ENCODE measurements at regions not wholly inside any gene's neighbourhood (a gene's known extent, or its start where the extent isn't known, plus 50 kb on each side); places are given as distances from the start of the nearest gene placed in this dataset.

- DNase-seq (ENCODE audit: low spot score) = no peak
Measured at GRCh38 chr15:95639208-95639607, 691.3 kb upstream of the NR2F2 start.

DNA sequence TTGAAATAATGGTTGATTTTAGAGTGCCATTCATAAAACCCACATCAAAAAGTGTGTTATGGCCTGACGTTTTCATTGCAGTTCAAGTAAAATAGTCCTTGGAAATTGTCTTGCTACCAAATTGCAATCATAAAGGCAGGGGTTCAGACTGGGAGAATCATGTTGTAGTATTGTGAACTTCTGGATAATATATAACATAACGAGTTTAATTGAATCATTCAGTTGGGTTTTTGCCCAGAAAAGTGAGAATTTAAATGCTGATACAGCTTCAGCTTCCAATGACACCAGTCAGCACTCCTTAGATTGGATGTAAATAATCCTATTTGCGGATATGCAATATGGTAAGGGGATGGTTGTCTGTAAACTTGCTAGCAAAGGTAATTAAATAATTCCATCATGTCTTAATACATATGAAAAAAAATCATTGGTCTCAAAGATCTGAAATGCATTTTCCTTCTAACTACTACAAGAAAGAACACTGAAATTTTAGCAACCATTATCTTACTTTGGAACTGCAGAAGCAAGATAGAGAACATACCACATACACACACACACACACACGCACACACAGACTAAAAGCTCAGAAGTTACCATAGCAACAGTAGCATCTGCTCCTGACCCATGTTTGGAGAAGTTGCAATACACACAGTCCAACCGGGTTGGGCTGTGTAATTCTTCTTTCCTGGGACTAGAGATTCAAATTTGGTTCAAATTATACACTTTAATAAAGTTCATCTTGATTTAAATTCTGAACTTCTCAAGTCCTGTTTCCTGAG is 686.2 kb upstream of the NR2F2 start:
- DNase-seq (ENCODE audit: low spot score) = no peak

DNA sequence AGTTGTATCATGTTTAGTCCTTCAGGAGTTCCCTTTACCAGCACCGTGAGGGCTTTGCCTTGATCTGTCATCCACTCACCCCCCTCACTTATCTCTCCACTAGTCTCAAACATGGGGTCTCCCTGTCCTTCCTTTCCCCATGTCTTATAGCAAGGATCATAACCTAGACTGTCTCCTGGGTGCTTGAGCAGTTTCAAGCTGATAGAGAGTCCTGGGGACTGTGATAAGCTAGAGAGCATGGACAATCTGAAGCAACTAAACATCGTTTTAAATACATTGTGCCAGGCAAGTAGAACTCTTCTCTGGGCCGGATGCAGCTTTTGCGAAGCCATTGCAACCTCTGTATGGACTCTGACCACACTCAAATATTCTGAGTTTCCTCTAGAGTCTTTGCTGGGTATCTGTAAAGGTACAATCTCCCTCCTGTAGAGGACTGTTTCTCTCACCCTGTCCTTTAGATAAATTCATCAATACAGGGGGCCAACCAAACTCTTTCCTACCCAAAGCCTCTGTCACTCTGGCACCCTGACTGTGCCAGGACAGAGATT is 684.6 kb upstream of the NR2F2 start:
- DNase-seq (ENCODE audit: low spot score) = no peak

DNA sequence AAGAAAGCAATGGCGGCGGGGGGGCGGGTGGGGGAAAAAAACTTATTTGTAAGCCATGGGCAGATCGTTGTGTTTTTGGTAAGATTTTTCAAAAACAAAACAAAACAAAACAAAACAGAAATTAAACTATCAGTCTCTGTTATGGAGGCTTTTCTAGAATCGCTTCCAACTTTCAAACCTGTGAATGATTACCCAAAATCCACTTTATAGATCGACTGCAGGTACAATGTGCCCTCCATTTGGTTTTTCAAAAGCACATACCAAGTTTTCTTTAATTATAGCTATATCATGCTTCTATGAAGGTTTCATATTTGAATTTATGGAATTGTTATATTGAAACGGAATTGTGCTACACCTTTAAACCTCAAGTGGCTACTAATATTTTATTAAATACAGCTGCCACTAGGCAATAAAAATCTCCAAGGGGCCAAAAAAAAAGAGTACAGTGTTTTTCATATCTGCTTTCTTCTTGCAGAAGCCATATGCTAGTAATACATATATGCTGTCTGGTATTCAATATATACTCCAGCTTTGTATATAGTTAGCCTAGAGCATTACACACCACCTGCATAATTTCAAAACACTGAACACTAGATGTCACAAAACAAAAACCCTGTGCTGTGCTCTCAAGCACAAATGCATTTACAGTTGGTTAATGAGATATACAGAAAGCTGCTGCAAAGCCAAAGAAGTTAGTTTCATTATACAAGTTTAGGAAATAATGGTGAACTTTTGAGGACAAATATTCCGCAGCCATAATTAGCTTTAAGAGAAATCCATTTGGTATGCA is 683.8 kb upstream of the NR2F2 start:
- no peak for DNase-seq (ENCODE audit: low spot score)

DNA sequence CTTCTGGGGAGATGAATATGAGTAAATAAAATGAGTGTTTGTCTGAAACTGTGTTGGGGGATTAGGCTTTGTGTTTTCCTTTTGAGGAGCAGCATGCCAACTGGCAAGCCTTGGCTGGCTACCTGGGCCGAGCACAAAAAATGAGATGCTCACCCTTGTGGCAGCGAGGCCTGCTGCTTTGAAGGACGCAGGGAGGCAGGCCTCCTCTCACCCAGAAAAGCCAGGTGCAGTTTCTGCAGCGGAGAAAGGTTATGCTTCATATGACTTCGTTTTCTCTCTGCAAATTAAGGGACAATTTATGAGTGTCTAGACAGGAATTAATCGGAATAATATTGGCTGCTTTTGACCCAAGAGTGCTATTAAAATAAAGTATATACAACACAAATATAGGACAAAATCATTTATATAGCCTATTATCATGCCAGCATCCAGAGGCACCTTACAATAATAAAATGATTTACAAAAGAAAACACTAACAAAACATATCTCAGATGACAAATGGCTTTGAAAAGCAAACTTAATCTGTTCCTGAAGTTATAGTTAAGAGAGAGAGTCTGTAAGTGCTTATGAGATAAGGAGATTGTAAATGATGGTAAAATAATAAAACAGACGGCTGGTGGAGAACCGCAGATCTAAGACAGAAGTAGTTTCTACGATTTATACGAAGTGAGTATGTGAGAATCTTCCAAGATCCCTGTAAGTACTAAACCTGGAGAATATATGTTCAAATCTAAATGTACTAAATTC is 682.8 kb upstream of the NR2F2 start:
- DNase-seq (ENCODE audit: low spot score) = no peak

DNA sequence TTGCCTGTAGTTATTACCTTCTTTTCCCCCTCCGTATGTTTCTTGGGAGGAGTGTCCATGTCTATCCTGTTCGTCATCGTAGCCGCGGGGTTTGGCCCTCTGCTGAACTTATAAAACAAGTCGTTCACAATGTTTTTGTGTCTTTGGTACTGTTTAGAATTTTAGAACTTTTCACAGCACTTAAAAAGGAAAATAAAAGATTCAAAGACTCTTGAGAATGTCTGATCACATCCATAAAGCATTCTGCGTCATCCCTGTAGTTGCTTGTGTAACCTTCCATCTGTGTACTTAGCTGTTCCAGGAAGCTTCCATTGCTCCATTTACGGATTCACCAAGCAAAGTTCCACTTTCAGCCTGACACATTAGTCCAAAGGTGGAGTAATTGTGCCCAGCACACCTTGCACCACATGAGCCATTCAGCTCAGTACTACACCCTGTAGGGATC is 677.1 kb upstream of the NR2F2 start:
- DNase-seq (ENCODE audit: low spot score) = no peak

DNA sequence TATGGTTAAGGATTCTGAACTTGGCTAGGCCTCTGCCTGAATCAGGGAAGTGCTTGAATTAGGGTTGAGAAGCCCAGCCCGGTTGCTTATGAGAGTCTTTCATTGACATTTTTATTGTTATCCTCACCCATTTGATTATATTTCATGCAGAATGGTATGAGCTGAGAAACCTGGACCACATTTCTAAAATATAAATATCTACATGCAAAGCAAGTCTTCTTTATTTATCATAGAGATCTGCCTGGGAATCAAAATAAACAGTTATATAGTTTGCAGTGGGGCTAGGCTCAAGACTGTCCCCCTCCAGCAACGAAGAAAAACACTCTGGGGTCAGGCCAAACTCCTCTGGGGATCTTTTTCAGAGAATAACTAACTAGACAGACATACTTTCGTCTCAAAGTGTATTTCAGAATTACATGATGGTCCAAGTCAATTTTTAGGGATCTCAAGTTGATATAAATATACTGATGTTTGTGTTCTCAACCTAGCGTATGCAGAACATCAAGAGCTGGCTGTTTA is 675.4 kb upstream of the NR2F2 start:
- no peak for DNase-seq (ENCODE audit: low spot score)

- no peak for DNase-seq (ENCODE audit: low spot score)
Measured at GRCh38 chr15:95656595-95656994, 673.9 kb upstream of the NR2F2 start.

DNA sequence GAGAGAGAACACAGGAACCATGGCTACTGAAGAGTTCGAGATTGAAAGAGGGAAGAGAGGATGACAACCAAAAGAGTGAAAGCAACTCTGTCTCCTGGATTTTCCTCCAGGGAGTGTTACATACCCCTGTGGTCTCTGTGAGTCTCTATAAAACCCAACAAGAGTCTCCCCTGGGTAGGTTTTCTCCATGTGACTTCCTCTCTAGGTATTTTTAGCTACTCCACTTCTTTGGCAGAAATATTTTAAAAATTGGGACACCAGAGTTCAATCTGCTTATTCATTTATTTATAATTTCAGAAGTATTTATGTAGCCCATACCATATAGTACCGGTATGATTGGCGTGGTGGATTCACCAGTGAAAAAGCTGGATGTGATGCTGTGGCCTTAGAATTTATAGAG is 671.7 kb upstream of the NR2F2 start:
- DNase-seq (ENCODE audit: low spot score) = no peak

- no peak for DNase-seq (ENCODE audit: low spot score)
Measured at GRCh38 chr15:95659656-95660055, 670.8 kb upstream of the NR2F2 start.

- DNase-seq (ENCODE audit: low spot score) = no peak
Measured at GRCh38 chr15:95662638-95663037, 667.9 kb upstream of the NR2F2 start.

GRCh38 chr15:95663156-95664100 is 667.1 kb upstream of the NR2F2 start:
- DNase-seq (ENCODE audit: low spot score) = no peak

GRCh38 chr15:95664450-95664849 is 666.0 kb upstream of the NR2F2 start:
- DNase-seq (ENCODE audit: low spot score) = no peak

- no peak for DNase-seq (ENCODE audit: low spot score)
Measured at GRCh38 chr15:95669146-95669922, 661.2 kb upstream of the NR2F2 start.

- no peak for DNase-seq (ENCODE audit: low spot score)
Measured at GRCh38 chr15:95674031-95674430, 656.5 kb upstream of the NR2F2 start.

DNA sequence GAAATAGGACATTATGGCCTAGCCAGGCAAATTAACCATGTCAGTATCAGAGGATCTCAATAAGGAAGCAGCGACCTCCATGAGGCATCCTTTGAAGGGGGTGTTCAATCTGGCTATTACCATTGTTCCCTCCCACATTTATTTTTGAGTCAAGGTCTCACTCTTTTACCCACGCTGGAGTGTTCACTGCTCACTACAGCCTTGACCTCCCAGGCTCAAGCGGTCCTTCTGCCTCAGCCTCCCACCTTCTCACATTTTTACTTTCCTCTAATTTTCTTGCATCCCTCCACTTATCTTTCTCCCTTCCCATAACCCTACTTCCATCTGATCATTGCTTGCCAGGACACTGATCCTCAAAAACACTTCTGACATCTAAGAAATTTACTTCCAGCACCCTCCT is 654.0 kb upstream of the NR2F2 start:
- DNase-seq (ENCODE audit: low spot score) = no peak

DNA sequence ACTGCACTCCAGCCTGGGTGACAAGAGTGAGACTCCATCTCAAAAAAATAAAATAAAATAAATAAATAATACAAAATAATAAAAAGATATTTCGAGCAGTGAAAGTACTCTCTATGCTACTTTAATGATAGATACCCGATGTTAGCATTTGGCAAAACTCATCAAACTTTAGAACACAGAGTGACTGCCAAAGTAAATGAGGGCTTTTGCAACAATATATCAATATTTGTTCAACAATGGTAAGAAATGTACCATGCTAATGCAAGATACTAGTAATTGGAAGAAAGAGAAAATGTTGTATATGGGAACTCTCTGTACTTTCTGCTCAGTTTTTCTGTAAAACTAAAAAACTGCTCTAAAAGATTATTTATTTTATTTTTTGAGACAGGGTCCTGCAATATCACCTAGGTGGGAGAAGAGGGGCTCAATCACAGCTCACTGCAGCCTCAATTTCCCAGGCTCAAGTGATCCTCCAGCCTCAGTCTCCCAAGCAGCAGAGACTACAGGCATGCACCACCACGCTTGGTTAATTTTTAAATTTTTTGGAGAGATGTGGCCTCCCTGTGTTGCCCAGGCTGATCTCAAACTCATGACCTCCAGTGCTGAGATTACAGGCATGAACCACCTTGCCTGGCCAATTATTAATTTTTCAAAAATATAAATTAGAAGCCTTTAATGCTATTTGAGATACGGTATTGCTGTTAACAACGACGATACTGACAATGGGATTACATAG is 650.5 kb upstream of the NR2F2 start:
- DNase-seq (ENCODE audit: low spot score) = no peak

GRCh38 chr15:95680728-95681127 is 649.8 kb upstream of the NR2F2 start:
- no peak for DNase-seq (ENCODE audit: low spot score)
